ENCODE measurements at regions not wholly inside any gene's neighbourhood (a gene's known extent, or its start where the extent isn't known, plus 50 kb on each side); places are given as distances from the start of the nearest gene placed in this dataset.

DNA sequence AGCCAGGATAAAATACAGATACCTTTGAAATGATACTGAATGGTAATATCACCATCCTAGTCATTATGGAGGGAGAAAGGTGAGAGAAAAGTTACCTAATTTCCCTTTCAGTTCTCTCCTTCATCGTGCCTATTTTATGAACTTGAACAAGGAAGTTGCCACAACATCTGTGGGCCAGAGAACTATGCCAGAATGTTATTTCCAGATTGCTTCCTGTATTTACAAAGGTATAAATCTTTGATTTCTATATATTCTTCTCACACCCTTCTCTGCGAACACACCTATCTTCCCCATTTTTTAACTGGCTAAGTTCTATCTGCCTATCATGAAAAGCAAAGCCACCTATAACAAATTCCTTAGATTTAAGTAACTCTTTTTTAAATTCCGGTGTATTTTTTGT, 163.6 kb upstream of the GRM7 start:
- no peak for TF ChIP-seq CTCF (IDR thresholded peaks at IDR 0.05)
- TF ChIP-seq POLR2A (IDR thresholded peaks at IDR 0.05): no peak

Measured in stomach (tissue), 4 donors.